Right atrium auricular region (tissue), 2 donors: ENCODE measurements at regions not wholly inside any gene's neighbourhood (a gene's known extent, or its start where the extent isn't known, plus 50 kb on each side); places are given as distances from the start of the nearest gene placed in this dataset.
"Not testable (repeated sequence)": the region's sequence is repeated elsewhere in the genome, so short reads cannot be mapped to it uniquely, and the experiment has no call there.

Experiments
- DNase-seq: peaks from one replicate; pipeline ENCODE4 v3.0.0-alpha.2; 2019; ENCODE audit warnings: low spot score
- H3K27ac ChIP-seq, 2 donors: fragments of 200-600 bp; sonication (generic); 1 replicate in 1 of 2; 2 replicates in 1 of 2; pipeline ENCODE4 v1.5.1; 2016 to 2019
- H3K27me3 ChIP-seq, 2 donors: fragments of 200-600 bp; sonication (generic); one replicate each; pipeline versions ENCODE4 v1.5.1 to v1.6.0; 2017 to 2019
- H3K36me3 ChIP-seq: fragments of 200-600 bp; sonication (generic); one replicate; pipeline ENCODE4 v1.5.1; 2016
- H3K4me1 ChIP-seq, 2 donors: fragments of 200-600 bp; sonication (generic); one replicate each; pipeline versions ENCODE4 v1.5.1 to v1.6.0; 2017 to 2019
- H3K4me3 ChIP-seq, 2 donors: fragments of 200-600 bp; sonication (generic); 1 replicate in 1 of 2; 2 replicates in 1 of 2; pipeline ENCODE4 v1.5.1; 2017 to 2019; ENCODE audit warnings: mild to moderate bottlenecking in 1 of 2, moderate library complexity in 1 of 2
- H3K9me3 ChIP-seq, 2 donors: fragments of 200-600 bp; sonication (generic); one replicate each; pipeline ENCODE4 v1.5.1; 2019
- CTCF ChIP-seq, 2 donors: fragments of 200-600 bp; sonication (generic); IDR thresholded peaks; one replicate each; pipeline ENCODE4 v1.5.1; 2019; ENCODE audit warnings: antibody characterized with exemption in 2 of 2

- Histone ChIP-seq H3K36me3 (no peaks in the 10 kb centered on the region), H3K4me1 (no peaks in the 10 kb centered on the region), H3K27me3 (no peaks in the 10 kb centered on the region), H3K27ac (no peak overlapping the region), H3K9me3 (no peaks in the 10 kb centered on the region), H3K4me3 (no peak overlapping the region)
- no peak for DNase-seq
- TF ChIP-seq CTCF (IDR thresholded peaks at IDR 0.05), result no peak
These were observed 631.0 kb downstream of the IRS1 start for GRCh38 chr2:226168496-226169160.

DNA sequence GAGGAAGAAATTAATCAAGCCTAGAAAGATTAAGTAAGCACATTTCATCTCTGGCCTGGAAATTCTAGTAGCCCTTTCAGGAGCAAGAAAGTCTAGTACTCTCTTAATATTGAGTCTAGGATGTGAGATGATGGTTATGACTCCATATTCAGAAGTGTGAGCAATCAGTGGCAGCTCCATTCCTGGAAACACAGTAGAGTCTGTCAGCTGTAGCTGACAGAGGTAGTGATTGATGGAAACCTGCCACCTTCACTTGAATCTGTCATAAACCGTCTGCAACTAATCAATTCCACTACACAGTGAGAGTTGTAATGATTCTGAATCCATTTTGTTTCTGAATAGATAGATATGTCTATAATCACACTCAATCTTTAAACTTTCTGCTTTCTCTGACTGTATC is 635.1 kb downstream of the IRS1 start:
- no peaks in the 10 kb centered on the region for H3K27me3 ChIP-seq
- no peaks in the 10 kb centered on the region for H3K36me3 ChIP-seq
- no peak for TF ChIP-seq CTCF (IDR thresholded peaks at IDR 0.05)
- no peak for DNase-seq
- H3K4me3 ChIP-seq, result no peak overlapping the region
- no peaks in the 10 kb centered on the region for H3K4me1 ChIP-seq
- no peaks in the 10 kb centered on the region for H3K9me3 ChIP-seq
- H3K27ac ChIP-seq, result no peak overlapping the region

- H3K4me1 ChIP-seq, DNase-seq, H3K4me3 ChIP-seq, H3K27me3 ChIP-seq, H3K9me3 ChIP-seq, H3K36me3 ChIP-seq, H3K27ac ChIP-seq: not testable (repeated sequence)
These were observed 639.0 kb downstream of the IRS1 start for GRCh38 chr2:226160617-226161016.

DNA sequence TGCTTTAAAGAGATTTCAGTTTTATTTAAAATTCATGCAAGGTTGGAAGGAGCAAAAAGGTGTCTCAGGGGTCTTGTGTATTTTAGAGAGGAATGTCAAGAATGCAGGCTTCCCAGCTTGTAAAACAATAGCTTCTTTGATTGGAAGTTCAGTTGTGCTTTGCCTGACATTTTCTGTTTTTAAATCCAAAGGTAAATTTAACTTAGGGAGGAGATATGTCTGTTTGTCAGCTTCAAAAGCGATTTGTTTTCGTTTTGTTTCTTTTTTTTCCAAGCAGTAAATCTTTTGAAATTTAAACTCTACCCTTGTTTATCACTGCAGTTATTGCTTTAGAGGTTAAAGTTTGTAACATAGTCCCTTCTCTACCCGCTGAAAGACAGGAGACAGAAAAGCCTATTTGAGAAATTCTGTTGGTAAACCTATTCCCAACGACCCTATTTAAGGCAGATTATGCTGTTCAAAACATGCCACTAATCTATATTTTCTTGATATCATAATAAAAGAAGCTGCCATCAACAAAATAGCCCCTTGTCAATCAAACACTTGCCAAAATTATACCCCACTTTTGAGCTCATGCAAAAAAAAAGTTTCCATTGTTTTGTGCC is 639.6 kb downstream of the IRS1 start:
- Histone ChIP-seq H3K27ac (no peak overlapping the region), H3K4me3 (no peak overlapping the region), H3K4me1 (no peaks in the 10 kb centered on the region), H3K27me3 (no peaks in the 10 kb centered on the region), H3K36me3 (no peaks in the 10 kb centered on the region), H3K9me3 (no peaks in the 10 kb centered on the region)
- DNase-seq, result no peak
- no peak for TF ChIP-seq CTCF (IDR thresholded peaks at IDR 0.05)

DNA sequence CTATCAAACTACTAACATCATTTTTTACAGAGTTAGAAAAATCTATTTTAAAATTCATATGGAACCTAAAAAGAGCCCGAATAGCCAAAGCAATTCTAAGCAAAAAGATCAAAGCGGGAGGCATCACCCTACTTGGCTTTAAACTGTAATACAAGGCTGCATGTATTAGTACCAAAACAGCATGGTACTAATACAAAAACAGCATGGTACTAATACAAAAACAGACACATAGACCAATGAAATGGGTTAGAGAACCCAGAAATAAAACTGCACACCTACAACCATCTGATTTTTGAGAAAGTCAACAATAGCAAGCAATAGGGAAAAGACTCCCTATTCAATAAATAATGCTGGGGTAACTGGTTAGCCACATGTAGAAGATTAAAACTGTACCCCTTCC is 640.7 kb downstream of the IRS1 start:
- DNase-seq, result no peak
- Histone ChIP-seq H3K27me3 (no peaks in the 10 kb centered on the region), H3K4me3 (no peak overlapping the region), H3K27ac (no peak overlapping the region), H3K4me1 (no peaks in the 10 kb centered on the region), H3K36me3 (no peaks in the 10 kb centered on the region), H3K9me3 (no peaks in the 10 kb centered on the region)
- no peak for TF ChIP-seq CTCF (IDR thresholded peaks at IDR 0.05)

DNA sequence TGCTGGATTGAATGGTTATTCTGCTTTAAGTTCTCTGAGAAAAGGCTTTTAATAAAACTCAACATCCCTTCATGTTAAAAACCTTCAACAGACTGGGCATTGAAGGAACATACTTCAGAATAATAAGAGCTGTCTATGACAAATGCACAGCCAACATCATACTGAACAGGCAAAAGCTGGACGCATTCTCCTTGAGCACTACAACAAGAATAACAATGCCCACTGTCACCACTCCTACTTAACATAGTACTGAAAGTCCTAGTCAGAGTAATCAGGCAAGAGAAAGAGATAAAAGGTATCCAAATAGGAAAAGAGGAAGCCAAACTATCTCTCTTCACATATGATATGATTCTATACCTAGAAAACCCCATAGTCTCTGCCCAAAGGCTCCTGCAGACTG is 641.4 kb downstream of the IRS1 start:
- no peaks in the 10 kb centered on the region for H3K4me1 ChIP-seq
- no peak overlapping the region for H3K4me3 ChIP-seq
- no peaks in the 10 kb centered on the region for H3K9me3 ChIP-seq
- no peak overlapping the region for H3K27ac ChIP-seq
- DNase-seq, result no peak
- no peak for TF ChIP-seq CTCF (IDR thresholded peaks at IDR 0.05)
- H3K27me3 ChIP-seq, result no peaks in the 10 kb centered on the region
- H3K36me3 ChIP-seq, result no peaks in the 10 kb centered on the region
